ENCODE measurements at regions not wholly inside any gene's neighbourhood (a gene's known extent, or its start where the extent isn't known, plus 50 kb on each side); places are given as distances from the start of the nearest gene placed in this dataset.

- H3K4me1 Mint-ChIP-seq = no peaks in the 10 kb centered on the region
- DNase-seq = no peak
- H3K27ac Mint-ChIP-seq = no peak overlapping the region
- no peaks in the 10 kb centered on the region for H3K9me3 Mint-ChIP-seq
- H3K27me3 Mint-ChIP-seq = no peaks in the 10 kb centered on the region
- no peak overlapping the region for H3K4me3 Mint-ChIP-seq
- H3K36me3 Mint-ChIP-seq = no peaks in the 10 kb centered on the region
These were observed 88.0 kb upstream of the NFIA start for GRCh38 chr1:60994369-60994768.

GRCh38 chr1:60992165-60992564 lies 90.2 kb upstream of the NFIA start:
- Mint-ChIP-seq H3K4me1 (no peaks in the 10 kb centered on the region), H3K27me3 (no peaks in the 10 kb centered on the region), H3K4me3 (no peak overlapping the region), H3K36me3 (no peaks in the 10 kb centered on the region), H3K9me3 (no peaks in the 10 kb centered on the region), H3K27ac (no peak overlapping the region)
- DNase-seq = no peak

- no peak for DNase-seq
- Mint-ChIP-seq H3K4me3 (no peak overlapping the region), H3K36me3 (no peaks in the 10 kb centered on the region), H3K9me3 (no peaks in the 10 kb centered on the region), H3K4me1 (no peaks in the 10 kb centered on the region), H3K27me3 (no peaks in the 10 kb centered on the region), H3K27ac (no peak overlapping the region)
These were observed 91.7 kb upstream of the NFIA start for GRCh38 chr1:60990714-60991090.

GRCh38 chr1:60989749-60990713 lies 92.3 kb upstream of the NFIA start:
- no peaks in the 10 kb centered on the region for H3K9me3 Mint-ChIP-seq
- no peak overlapping the region for H3K27ac Mint-ChIP-seq
- no peaks in the 10 kb centered on the region for H3K36me3 Mint-ChIP-seq
- H3K27me3 Mint-ChIP-seq = no peaks in the 10 kb centered on the region
- no peak overlapping the region for H3K4me3 Mint-ChIP-seq
- H3K4me1 Mint-ChIP-seq = no peaks in the 10 kb centered on the region
- no peak for DNase-seq

GRCh38 chr1:60988891-60989290 lies 93.5 kb upstream of the NFIA start:
- Mint-ChIP-seq H3K9me3 (no peaks in the 10 kb centered on the region), H3K27me3 (no peaks in the 10 kb centered on the region), H3K4me1 (no peaks in the 10 kb centered on the region), H3K27ac (no peak overlapping the region), H3K36me3 (no peaks in the 10 kb centered on the region), H3K4me3 (no peak overlapping the region)
- no peak for DNase-seq

- H3K27ac Mint-ChIP-seq = no peak overlapping the region
- H3K4me3 Mint-ChIP-seq = no peak overlapping the region
- no peak for DNase-seq
- no peaks in the 10 kb centered on the region for H3K9me3 Mint-ChIP-seq
- H3K36me3 Mint-ChIP-seq = no peaks in the 10 kb centered on the region
- no peaks in the 10 kb centered on the region for H3K4me1 Mint-ChIP-seq
- H3K27me3 Mint-ChIP-seq = no peaks in the 10 kb centered on the region
These were observed 94.5 kb upstream of the NFIA start for GRCh38 chr1:60987904-60988303.

- H3K36me3 Mint-ChIP-seq = no peaks in the 10 kb centered on the region
- DNase-seq = no peak
- no peak overlapping the region for H3K27ac Mint-ChIP-seq
- no peaks in the 10 kb centered on the region for H3K27me3 Mint-ChIP-seq
- H3K9me3 Mint-ChIP-seq = no peaks in the 10 kb centered on the region
- no peak overlapping the region for H3K4me3 Mint-ChIP-seq
- H3K4me1 Mint-ChIP-seq = no peaks in the 10 kb centered on the region
These were observed 98.1 kb upstream of the NFIA start for GRCh38 chr1:60984062-60984799.

- DNase-seq = no peak
- Mint-ChIP-seq H3K36me3 (no peaks in the 10 kb centered on the region), H3K9me3 (no peaks in the 10 kb centered on the region), H3K4me3 (no peak overlapping the region), H3K27me3 (no peaks in the 10 kb centered on the region), H3K4me1 (peaks cover 2% of the 10 kb centered on the region), H3K27ac (no peak overlapping the region)
These were observed 98.7 kb upstream of the NFIA start for GRCh38 chr1:60983701-60984061.

- H3K4me1 Mint-ChIP-seq = peaks cover 2% of the 10 kb centered on the region
These were observed 99.8 kb upstream of the NFIA start for GRCh38 chr1:60982539-60982938.

GRCh38 chr1:60981357-60981756 lies 101.0 kb upstream of the NFIA start:
- Mint-ChIP-seq H3K9me3 (no peaks in the 10 kb centered on the region), H3K27me3 (no peaks in the 10 kb centered on the region), H3K36me3 (no peaks in the 10 kb centered on the region), H3K27ac (no peak overlapping the region), H3K4me1 (peaks cover 2% of the 10 kb centered on the region), H3K4me3 (no peak overlapping the region)
- DNase-seq = no peak

More at GRCh38 chr1:60982539-60982938, 99.8 kb upstream of the NFIA start:
- Mint-ChIP-seq H3K9me3 (no peaks in the 10 kb centered on the region), H3K27ac (no peak overlapping the region), H3K27me3 (no peaks in the 10 kb centered on the region), H3K36me3 (no peaks in the 10 kb centered on the region), H3K4me3 (no peak overlapping the region)
- DNase-seq = no peak

- Mint-ChIP-seq H3K36me3 (no peaks in the 10 kb centered on the region), H3K4me1 (peaks cover 2% of the 10 kb centered on the region), H3K27ac (no peak overlapping the region), H3K9me3 (no peaks in the 10 kb centered on the region), H3K4me3 (no peak overlapping the region), H3K27me3 (no peaks in the 10 kb centered on the region)
- DNase-seq = peak; percentile 16
These were observed 103.7 kb upstream of the NFIA start for GRCh38 chr1:60978421-60979357.

- Mint-ChIP-seq H3K4me3 (no peak overlapping the region), H3K27me3 (no peaks in the 10 kb centered on the region), H3K9me3 (no peaks in the 10 kb centered on the region), H3K36me3 (no peaks in the 10 kb centered on the region), H3K4me1 (peaks cover 2% of the 10 kb centered on the region), H3K27ac (no peak overlapping the region)
- no peak for DNase-seq
These were observed 104.7 kb upstream of the NFIA start for GRCh38 chr1:60977661-60978060.

- H3K4me1 Mint-ChIP-seq = peaks cover 2% of the 10 kb centered on the region
- no peak overlapping the region for H3K27ac Mint-ChIP-seq
- no peak overlapping the region for H3K4me3 Mint-ChIP-seq
- H3K36me3 Mint-ChIP-seq = no peaks in the 10 kb centered on the region
- DNase-seq = no peak
- H3K27me3 Mint-ChIP-seq = no peaks in the 10 kb centered on the region
- H3K9me3 Mint-ChIP-seq = no peaks in the 10 kb centered on the region
These were observed 107.6 kb upstream of the NFIA start for GRCh38 chr1:60974524-60975372.

- no peak overlapping the region for H3K4me3 Mint-ChIP-seq
- DNase-seq = no peak
- H3K4me1 Mint-ChIP-seq = no peaks in the 10 kb centered on the region
- H3K27ac Mint-ChIP-seq = no peak overlapping the region
- H3K36me3 Mint-ChIP-seq = no peaks in the 10 kb centered on the region
- H3K27me3 Mint-ChIP-seq = no peaks in the 10 kb centered on the region
- H3K9me3 Mint-ChIP-seq = no peaks in the 10 kb centered on the region
These were observed 108.7 kb upstream of the NFIA start for GRCh38 chr1:60973668-60974067.
